A549 (cell line): ENCODE measurements at regions not wholly inside any gene's neighbourhood (a gene's known extent, or its start where the extent isn't known, plus 50 kb on each side); places are given as distances from the start of the nearest gene placed in this dataset.

ENCODE experiments used
- ESRRA ChIP-seq: fragments of 150-350 bp; IDR thresholded peaks from 2 replicates; pipeline ENCODE4 v1.6.1; 2014; ENCODE audit warnings: mild to moderate bottlenecking, low read length, borderline replicate concordance
- HEYL ChIP-seq: fragments of 250-450 bp; sonication (Bioruptor Pico); IDR thresholded peaks from 2 replicates; pipeline ENCODE4 v1.8.0; 2021; ENCODE audit warnings: mild to moderate bottlenecking, moderate library complexity
- KDM1A ChIP-seq: fragments of 200-600 bp; sonication (generic); IDR thresholded peaks from 2 replicates; pipeline ENCODE4 v1.6.1; 2016; ENCODE audit warnings: low read depth, mild to moderate bottlenecking
- MAZ ChIP-seq: fragments of 150-350 bp; IDR thresholded peaks from 2 replicates; pipeline ENCODE4 v1.6.1; 2014; ENCODE audit warnings: antibody characterized with exemption, low read depth, low read length, borderline replicate concordance
- POLR2A ChIP-seq: IDR thresholded peaks from 2 replicates; pipeline ENCODE4 v1.6.1; 2012; ENCODE audit warnings: mild to moderate bottlenecking, low read length
- RCOR1 ChIP-seq: fragments of 150-350 bp; IDR thresholded peaks from 2 replicates; pipeline ENCODE4 v1.6.1; 2014; ENCODE audit warnings: antibody characterized with exemption, low read length, low read depth
- RFX5 ChIP-seq: fragments of 450-650 bp; IDR thresholded peaks from 2 replicates; pipeline ENCODE4 v1.7.1; 2014; ENCODE audit warnings: antibody characterized with exemption, mild to moderate bottlenecking, moderate library complexity
- RNF2 ChIP-seq: fragments of 200-600 bp; sonication (generic); IDR thresholded peaks from 2 replicates; pipeline ENCODE4 v1.6.1; 2016; ENCODE audit warnings: low read depth, mild to moderate bottlenecking, antibody characterized with exemption, moderate library complexity, borderline replicate concordance
- TF ChIP-seq, protein P1 (sequence below): fragments of >200 bp; sonication (Bioruptor Twin); formaldehyde crosslinking; IDR thresholded peaks from 3 replicates; pipeline ENCODE4 v1.5.1; 2016

GRCh38 chr12:91307957-91308670, 125.5 kb upstream of the DCN start:
- TF ChIP-seq, protein P1, sequence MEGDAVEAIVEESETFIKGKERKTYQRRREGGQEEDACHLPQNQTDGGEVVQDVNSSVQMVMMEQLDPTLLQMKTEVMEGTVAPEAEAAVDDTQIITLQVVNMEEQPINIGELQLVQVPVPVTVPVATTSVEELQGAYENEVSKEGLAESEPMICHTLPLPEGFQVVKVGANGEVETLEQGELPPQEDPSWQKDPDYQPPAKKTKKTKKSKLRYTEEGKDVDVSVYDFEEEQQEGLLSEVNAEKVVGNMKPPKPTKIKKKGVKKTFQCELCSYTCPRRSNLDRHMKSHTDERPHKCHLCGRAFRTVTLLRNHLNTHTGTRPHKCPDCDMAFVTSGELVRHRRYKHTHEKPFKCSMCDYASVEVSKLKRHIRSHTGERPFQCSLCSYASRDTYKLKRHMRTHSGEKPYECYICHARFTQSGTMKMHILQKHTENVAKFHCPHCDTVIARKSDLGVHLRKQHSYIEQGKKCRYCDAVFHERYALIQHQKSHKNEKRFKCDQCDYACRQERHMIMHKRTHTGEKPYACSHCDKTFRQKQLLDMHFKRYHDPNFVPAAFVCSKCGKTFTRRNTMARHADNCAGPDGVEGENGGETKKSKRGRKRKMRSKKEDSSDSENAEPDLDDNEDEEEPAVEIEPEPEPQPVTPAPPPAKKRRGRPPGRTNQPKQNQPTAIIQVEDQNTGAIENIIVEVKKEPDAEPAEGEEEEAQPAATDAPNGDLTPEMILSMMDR = no peak
- TF ChIP-seq RNF2 (no peak), POLR2A (no peak), ESRRA (no peak), MAZ (no peak), HEYL (CRISPR knock-in tag) (no peak), KDM1A (no peak), RCOR1 (no peak), RFX5 (no peak)
